ENCODE measurements at regions not wholly inside any gene's neighbourhood (a gene's known extent, or its start where the extent isn't known, plus 50 kb on each side); places are given as distances from the start of the nearest gene placed in this dataset.

- Histone ChIP-seq H3K4me1 (no peaks in the 10 kb centered on the region), H3K9me3 (no peaks in the 10 kb centered on the region), H3K27me3 (no peaks in the 10 kb centered on the region), H3K27ac (no peak overlapping the region), H3K4me3 (no peak overlapping the region), H3K36me3 (no peaks in the 10 kb centered on the region)
- no peak for DNase-seq
- no peak for TF ChIP-seq POLR2A (IDR thresholded peaks at IDR 0.05)
Measured at GRCh38 chr12:42846782-42847181, 257.2 kb upstream of the PRICKLE1 start.

GRCh38 chr12:42834062-42834461 is 244.5 kb upstream of the PRICKLE1 start:
- TF ChIP-seq POLR2A (IDR thresholded peaks at IDR 0.05): no peak
- TF ChIP-seq CTCF (IDR thresholded peaks at IDR 0.05): no peak
- DNase-seq: no peak
- Histone ChIP-seq H3K4me1 (no peaks in the 10 kb centered on the region), H3K9me3 (no peaks in the 10 kb centered on the region), H3K36me3 (no peaks in the 10 kb centered on the region), H3K27ac (no peak overlapping the region), H3K27me3 (no peaks in the 10 kb centered on the region), H3K4me3 (no peak overlapping the region)

- TF ChIP-seq CTCF (IDR thresholded peaks at IDR 0.05): no peak
- no peak for TF ChIP-seq POLR2A (IDR thresholded peaks at IDR 0.05)
- Histone ChIP-seq H3K36me3 (no peaks in the 10 kb centered on the region), H3K27ac (no peak overlapping the region)
Measured at GRCh38 chr12:42828836-42829235, 239.3 kb upstream of the PRICKLE1 start.

GRCh38 chr12:42824327-42824726 is 234.8 kb upstream of the PRICKLE1 start:
- TF ChIP-seq CTCF (IDR thresholded peaks at IDR 0.05) (no peak), POLR2A (IDR thresholded peaks at IDR 0.05) (no peak)

More at GRCh38 chr12:42828836-42829235, 239.3 kb upstream of the PRICKLE1 start:
- no peaks in the 10 kb centered on the region for H3K9me3 ChIP-seq
- DNase-seq: no peak
- H3K4me3 ChIP-seq: no peak overlapping the region
- no peaks in the 10 kb centered on the region for H3K27me3 ChIP-seq
- H3K4me1 ChIP-seq: no peaks in the 10 kb centered on the region

GRCh38 chr12:42823679-42824078 is 234.1 kb upstream of the PRICKLE1 start:
- Histone ChIP-seq H3K36me3 (no peaks in the 10 kb centered on the region), H3K27me3 (no peaks in the 10 kb centered on the region), H3K27ac (no peak overlapping the region), H3K4me1 (no peaks in the 10 kb centered on the region), H3K4me3 (no peak overlapping the region), H3K9me3 (no peaks in the 10 kb centered on the region)
- TF ChIP-seq POLR2A (IDR thresholded peaks at IDR 0.05) (no peak), CTCF (IDR thresholded peaks at IDR 0.05) (no peak)
- DNase-seq: no peak

More at GRCh38 chr12:42824327-42824726, 234.8 kb upstream of the PRICKLE1 start:
- Histone ChIP-seq H3K36me3 (no peaks in the 10 kb centered on the region), H3K27ac (no peak overlapping the region), H3K4me1 (no peaks in the 10 kb centered on the region), H3K9me3 (no peaks in the 10 kb centered on the region), H3K27me3 (no peaks in the 10 kb centered on the region), H3K4me3 (no peak overlapping the region)
- no peak for DNase-seq

- H3K4me1 ChIP-seq: no peaks in the 10 kb centered on the region
- H3K9me3 ChIP-seq: no peaks in the 10 kb centered on the region
Measured at GRCh38 chr12:42819846-42820245, 230.3 kb upstream of the PRICKLE1 start.

More at GRCh38 chr12:42819846-42820245, 230.3 kb upstream of the PRICKLE1 start:
- no peaks in the 10 kb centered on the region for H3K36me3 ChIP-seq
- H3K27ac ChIP-seq: no peak overlapping the region
- TF ChIP-seq CTCF (IDR thresholded peaks at IDR 0.05) (no peak), POLR2A (IDR thresholded peaks at IDR 0.05) (no peak)
- no peak for DNase-seq
- H3K27me3 ChIP-seq: no peaks in the 10 kb centered on the region
- H3K4me3 ChIP-seq: no peak overlapping the region

Data from Peyer's patch (tissue), 4 donors.